ENCODE measurements at regions not wholly inside any gene's neighbourhood (a gene's known extent, or its start where the extent isn't known, plus 50 kb on each side); places are given as distances from the start of the nearest gene placed in this dataset.

- TF ChIP-seq CTCF (IDR thresholded peaks at IDR 0.05 in 2 of 3, conservative IDR thresholded peaks at IDR 0.05 in 1 of 3; ENCODE audit: borderline replicate concordance in 1 of 3, insufficient read depth in 1 of 3, low read depth in 2 of 3, low read length in 2 of 3) (no peak), POLR2A (IDR thresholded peaks at IDR 0.05; ENCODE audit: borderline replicate concordance, extremely low read depth, insufficient read depth, insufficient read length) (no peak), ATF3 (IDR thresholded peaks at IDR 0.05) (no peak), SP1 (IDR thresholded peaks at IDR 0.05; ENCODE audit: low read depth) (no peak), ZFX (IDR thresholded peaks at IDR 0.05) (no peak), ELF1 (IDR thresholded peaks at IDR 0.05; ENCODE audit: borderline replicate concordance, low read depth) (no peak)
Measured at GRCh38 chr1:70556541-70556940, 145.5 kb downstream of the CTH start.

Measured in HCT116 (cell line).